Retinal pigment epithelial cell (primary cell): ENCODE measurements at regions not wholly inside any gene's neighbourhood (a gene's known extent, or its start where the extent isn't known, plus 50 kb on each side); places are given as distances from the start of the nearest gene placed in this dataset.

ENCODE experiments used
- DNase-seq: peaks from one replicate; pipeline ENCODE4 v3.0.0-alpha.2; 2010; ENCODE audit warnings: low read depth
- H3K4me3 ChIP-seq: 2 replicates; pipeline ENCODE4 v1.5.1; 2011; ENCODE audit warnings: mild to moderate bottlenecking, low read length, control low read depth, moderate library complexity
- TF ChIP-seq, protein P1 (sequence below): conservative IDR thresholded peaks from 2 replicates; pipeline ENCODE4 v1.5.1; 2011; ENCODE audit warnings: low read depth, low read length, control low read depth, inconsistent platforms

DNA sequence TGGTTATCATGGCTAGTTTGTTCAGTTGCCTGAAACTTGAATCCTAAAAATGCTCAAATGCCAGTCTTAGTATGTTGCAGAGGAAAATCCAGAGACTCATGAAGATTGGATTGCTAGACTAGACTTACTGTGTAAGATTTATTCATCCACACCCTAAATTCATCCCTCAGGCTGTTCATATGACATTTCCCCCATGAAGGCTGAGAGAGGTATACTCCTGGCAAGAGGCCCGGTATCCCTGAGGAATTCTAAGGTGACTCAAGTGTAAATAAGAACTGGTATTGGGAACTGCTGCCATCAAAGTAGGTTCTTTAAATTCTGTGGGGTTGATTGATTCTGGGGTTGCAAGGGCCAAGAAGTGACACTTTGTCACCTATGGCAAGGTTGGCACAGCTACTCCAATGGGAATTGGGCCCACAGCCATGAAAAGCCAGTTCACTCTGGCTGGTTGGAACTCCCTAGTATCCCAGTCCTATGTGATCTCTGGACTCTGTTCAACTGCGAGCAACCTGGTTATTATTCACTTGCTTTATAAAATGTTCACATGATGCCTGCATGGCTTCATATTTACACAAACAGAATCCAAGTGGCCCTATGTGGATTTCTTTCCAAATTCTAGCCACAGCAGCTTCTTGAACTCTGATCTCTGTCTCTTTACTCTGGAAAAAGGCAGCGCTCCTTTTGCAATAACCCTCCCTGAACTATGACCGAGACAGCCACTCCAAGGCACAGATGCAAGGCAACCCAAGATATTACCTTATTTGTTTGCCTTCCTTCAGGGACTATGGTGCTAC is 429.1 kb downstream of the CBLN2 start:
- TF ChIP-seq, protein P1, sequence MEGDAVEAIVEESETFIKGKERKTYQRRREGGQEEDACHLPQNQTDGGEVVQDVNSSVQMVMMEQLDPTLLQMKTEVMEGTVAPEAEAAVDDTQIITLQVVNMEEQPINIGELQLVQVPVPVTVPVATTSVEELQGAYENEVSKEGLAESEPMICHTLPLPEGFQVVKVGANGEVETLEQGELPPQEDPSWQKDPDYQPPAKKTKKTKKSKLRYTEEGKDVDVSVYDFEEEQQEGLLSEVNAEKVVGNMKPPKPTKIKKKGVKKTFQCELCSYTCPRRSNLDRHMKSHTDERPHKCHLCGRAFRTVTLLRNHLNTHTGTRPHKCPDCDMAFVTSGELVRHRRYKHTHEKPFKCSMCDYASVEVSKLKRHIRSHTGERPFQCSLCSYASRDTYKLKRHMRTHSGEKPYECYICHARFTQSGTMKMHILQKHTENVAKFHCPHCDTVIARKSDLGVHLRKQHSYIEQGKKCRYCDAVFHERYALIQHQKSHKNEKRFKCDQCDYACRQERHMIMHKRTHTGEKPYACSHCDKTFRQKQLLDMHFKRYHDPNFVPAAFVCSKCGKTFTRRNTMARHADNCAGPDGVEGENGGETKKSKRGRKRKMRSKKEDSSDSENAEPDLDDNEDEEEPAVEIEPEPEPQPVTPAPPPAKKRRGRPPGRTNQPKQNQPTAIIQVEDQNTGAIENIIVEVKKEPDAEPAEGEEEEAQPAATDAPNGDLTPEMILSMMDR: no peak
- no peak for DNase-seq
- H3K4me3 ChIP-seq: no peak overlapping the region

DNA sequence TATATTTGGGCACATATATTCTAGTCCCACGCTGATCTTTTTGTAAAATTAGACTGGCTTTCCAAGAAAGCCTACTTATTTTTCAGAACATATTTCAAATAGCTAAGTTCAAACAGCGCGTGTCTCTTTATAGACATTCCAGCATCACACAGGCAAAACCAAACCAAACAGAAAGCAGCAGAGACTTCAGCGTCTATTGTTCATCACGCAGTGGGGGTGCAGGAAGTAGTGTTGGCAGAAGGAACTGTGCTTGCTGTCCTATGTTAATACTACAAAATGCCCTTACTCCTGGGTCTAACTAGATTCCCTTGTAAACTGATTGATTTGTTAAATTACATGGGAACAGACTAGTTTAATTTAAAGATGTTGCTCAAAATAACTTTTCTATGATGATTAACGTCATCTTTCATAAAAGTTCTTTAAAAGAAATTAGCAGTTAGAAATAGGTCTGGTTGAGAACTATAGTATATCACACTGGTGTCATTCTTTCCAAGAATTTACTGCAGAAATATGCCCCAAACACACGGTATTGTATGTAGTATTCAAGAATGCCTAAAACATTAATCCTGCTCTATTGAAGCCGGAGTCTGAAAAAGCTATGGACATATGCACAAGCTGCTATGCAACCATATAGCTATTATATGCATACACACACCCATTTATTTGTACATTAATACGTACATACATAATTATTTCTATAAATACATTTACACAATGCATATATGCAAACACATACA is 436.3 kb downstream of the CBLN2 start:
- DNase-seq: no peak
- TF ChIP-seq, protein P1: no peak
- no peak overlapping the region for H3K4me3 ChIP-seq

DNA sequence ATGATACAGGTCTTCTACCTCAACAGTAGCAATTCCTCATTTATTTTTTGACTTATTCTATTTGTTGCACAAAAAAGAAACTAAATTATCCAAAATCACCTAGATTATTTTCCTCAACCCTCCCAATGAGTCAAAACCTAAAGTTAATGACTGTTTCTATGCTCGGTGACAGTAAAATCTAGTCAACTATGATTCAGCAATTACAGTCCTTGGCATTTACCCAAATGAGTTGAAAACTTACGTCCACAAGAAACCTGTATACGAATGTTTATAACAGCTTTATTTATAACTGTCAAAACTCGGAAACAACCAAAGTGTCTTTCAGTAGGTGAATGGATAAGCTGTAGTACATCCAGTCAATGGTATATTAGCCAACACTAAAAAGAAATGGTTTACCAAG is 439.3 kb downstream of the CBLN2 start:
- no peak for DNase-seq
- no peak overlapping the region for H3K4me3 ChIP-seq
- TF ChIP-seq, protein P1: no peak

DNA sequence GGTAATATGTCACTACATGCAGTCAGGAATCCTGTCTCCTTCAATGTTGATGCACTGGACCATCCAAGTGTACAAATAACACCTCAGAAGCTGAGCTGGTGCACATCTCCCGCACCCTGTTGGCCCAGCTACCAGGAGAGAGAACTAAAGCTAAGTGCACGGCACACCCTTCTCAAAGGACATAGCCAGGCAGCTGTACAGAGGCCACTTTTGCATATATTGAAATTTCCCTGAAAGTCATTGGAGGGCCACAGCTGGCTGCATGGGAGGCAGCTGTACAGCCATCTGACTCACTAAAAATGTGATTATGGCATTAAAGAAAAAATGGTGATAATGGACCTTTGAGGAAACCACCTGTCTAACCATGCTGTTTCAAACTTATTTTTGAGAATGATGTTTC is 441.7 kb downstream of the CBLN2 start:
- no peak overlapping the region for H3K4me3 ChIP-seq
- TF ChIP-seq, protein P1: no peak
- no peak for DNase-seq

DNA sequence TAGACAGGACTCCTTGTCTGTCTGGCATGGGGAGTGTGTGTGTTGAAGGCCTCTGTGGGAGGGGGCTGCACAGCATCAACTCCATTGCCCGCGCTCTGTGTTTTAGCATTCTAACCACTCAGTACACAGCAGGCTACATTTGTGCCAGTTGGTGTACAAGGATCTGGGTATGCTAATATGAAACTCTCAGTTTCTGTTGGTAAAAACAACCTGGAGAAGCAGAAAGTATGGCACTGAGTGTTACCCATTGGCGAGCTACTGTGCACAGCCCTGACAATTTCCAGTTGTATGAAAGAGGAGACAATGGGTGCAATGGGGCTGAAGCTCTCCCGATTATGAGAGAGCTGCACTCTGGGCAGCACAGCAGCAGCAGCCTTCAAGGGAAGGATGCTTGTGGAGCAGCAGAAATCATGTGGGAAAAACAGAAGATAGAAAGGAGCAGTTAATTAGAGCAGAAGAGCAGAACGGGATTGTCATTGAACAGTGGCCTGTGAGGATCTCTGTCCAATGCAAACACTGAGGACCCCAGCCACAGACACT is 443.6 kb downstream of the CBLN2 start:
- TF ChIP-seq, protein P1: no peak
- H3K4me3 ChIP-seq: no peak overlapping the region
- no peak for DNase-seq

DNA sequence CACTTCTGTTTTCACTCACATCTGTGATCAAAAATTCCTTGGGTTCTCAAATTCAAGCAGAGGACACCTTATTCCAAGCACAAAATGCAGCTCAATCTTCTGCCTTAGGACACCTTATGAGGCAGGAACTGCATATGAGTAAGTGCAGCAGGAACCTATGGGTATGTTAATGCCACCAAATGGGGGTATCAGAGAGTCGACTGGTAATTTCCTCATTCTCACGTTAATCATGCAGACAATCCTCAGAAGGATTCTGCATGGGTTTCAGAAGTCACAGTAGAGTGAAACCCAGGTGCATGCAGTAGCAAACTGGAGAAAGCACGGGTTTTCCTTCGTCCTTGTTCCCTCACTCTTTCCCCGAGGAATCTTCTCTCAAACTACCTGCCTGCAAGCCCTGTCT is 452.8 kb downstream of the CBLN2 start:
- H3K4me3 ChIP-seq: no peak overlapping the region
- no peak for DNase-seq
- TF ChIP-seq, protein P1: no peak
